Stimulated activated CD4-positive, alpha-beta T cell treated with anti-CD3 and anti-CD28 coated beads, Interleukin-12 subunit alpha, Interleukin-12 subunit beta, amount 100 ng/mL, for 4 hours (primary cell): ENCODE measurements at regions not wholly inside any gene's neighbourhood (a gene's known extent, or its start where the extent isn't known, plus 50 kb on each side); places are given as distances from the start of the nearest gene placed in this dataset.

Source experiments
- DNase-seq: peaks from one replicate; pipeline ENCODE4 v3.0.0-alpha.2; 2020

DNA sequence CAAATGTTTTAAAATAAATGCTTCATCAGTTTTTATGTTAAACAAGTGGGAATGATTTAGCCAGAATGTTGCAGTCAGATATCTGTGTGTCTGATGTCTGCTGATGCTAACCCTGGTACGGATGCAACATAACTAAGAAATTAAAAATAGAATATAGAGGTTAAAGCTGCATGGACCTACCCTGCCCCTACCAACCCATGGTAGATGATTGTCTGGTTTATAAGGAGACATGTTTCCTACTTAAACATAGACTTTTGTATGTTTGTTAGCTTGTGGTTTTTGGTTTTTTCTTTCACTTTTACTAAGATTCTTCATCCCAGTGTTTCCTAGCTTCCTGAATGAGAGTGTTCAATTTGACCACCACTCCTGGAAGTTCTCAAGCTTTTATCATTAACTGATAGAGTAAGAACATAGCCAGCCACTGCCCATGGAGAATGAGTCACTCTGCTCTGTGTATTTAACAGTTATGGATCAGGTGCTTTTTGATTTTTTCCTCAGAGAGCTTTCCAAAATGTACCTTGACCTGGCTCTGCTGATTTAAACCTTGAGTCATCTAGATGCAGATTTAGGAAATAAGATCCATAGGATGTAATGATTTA is 70.7 kb upstream of the VEPH1 start:
- DNase-seq, result no peak

DNA sequence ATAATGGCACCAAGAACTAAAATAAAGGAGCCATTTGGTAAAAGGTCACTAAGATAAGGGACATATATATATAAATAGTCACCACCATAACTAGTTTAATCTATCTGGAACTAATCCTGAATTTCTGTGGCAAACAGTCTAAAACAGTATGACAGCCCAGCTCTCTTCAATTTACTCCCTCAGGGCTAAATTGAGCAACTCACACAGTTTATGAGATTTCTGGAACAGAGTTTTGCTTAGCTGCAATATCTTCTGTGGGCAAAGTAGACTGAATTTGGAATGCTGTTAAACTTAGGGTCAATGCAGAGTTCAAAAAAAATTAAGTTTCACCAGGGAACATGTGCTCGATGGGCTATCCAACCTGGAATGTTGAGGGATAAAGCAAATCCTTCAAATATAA is 70.1 kb upstream of the VEPH1 start:
- no peak for DNase-seq

DNA sequence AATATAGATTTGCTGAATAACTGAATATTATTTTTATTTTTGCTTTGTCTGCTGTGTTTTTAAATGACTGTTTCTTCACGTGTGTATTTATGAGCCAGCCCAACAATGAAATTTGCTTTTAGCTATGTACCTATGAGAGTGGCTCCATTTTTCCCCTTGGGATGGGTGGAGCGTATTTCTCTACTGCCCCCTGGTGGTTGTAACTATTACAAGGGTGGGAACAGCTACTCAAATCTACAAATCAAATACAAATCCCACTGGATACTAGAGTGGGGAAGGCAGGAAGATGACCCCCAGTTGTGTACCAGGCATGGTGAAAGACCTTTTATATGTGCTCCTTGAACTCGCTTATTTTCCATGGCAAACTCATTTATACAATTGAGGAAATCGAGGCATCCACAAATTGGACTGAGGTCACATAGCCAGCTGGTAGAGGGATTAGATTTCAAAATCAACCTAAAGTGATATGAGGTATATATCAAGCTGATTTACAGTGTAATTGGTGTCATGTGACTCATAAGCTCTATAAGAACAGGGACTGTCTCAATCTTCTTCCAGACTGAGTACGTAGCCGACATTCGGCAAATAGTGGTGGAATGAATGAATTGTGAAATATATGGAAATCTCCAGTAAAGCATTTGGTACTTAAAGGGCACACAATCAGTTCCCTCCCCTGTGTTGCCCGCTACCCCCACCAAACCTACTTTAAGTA is 69.5 kb upstream of the VEPH1 start:
- no peak for DNase-seq

DNA sequence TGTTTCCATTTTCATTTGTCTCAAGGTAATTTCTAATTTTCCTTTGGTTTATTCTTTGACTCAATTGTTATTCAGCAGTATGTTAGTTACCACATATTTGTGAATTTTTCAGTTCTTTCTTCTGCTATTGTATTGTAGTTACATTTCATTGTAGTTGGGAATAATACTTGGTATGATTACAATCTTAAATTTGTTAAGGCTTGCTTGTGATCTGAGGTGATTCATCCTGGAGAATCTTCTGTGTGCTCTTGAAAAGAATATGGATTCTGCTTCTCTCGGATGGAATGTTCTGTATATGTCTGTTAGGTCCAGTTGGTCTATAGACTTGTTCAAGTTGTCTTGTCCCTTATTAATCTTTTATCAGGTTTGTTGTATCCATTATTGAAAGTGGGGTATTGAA is 63.4 kb upstream of the VEPH1 start:
- no peak for DNase-seq

DNA sequence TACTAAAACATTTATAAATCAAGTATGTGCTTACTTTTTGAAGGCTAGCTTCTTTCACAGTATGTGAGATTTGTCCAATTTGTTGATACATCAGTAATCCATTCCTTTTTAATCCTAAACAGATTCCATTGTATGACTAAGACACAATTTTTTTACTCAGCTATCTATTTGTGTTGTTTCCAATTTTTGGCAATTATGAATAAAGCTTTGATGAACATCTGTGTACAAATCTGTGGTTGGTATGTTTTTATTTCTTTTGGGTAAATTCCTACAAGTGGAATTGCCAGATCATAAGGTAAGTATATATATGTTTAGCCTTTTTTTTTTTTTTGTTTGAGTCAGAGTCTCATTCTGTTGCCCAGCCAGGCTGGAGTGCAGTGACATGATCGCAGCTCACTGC is 56.2 kb upstream of the VEPH1 start:
- DNase-seq, result no peak
